Hepatocyte (in vitro differentiated cells): ENCODE measurements at regions not wholly inside any gene's neighbourhood (a gene's known extent, or its start where the extent isn't known, plus 50 kb on each side); places are given as distances from the start of the nearest gene placed in this dataset.

Experiments
- DNase-seq: peaks from one replicate; pipeline ENCODE4 v3.0.0-alpha.2; 2016; ENCODE audit warnings: low spot score
- H2AFZ ChIP-seq: fragments of 200-600 bp; sonication (generic); 2 replicates; pipeline ENCODE4 v1.6.0; 2016; ENCODE audit warnings: antibody characterized with exemption, mild to moderate bottlenecking
- H3K27ac ChIP-seq: fragments of 200-600 bp; sonication (generic); 2 replicates; pipeline ENCODE4 v1.5.1; 2016; ENCODE audit warnings: mild to moderate bottlenecking
- H3K27me3 ChIP-seq: fragments of 200-600 bp; sonication (generic); 2 replicates; pipeline ENCODE4 v1.6.1; 2016
- H3K36me3 ChIP-seq: fragments of 200-600 bp; sonication (generic); replicated peaks from 2 replicates; pipeline ENCODE4 v1.5.1; 2016; ENCODE audit warnings: low read depth; ENCODE audit not compliant: insufficient read depth
- H3K4me1 ChIP-seq: fragments of 200-600 bp; sonication (generic); 2 replicates; pipeline ENCODE4 v1.5.1; 2016; ENCODE audit warnings: mild to moderate bottlenecking, moderate library complexity; ENCODE audit not compliant: insufficient read depth
- H3K4me2 ChIP-seq: fragments of 200-600 bp; sonication (generic); 2 replicates; pipeline ENCODE4 v1.6.0; 2016
- H3K4me3 ChIP-seq: fragments of 200-600 bp; sonication (generic); 2 replicates; pipeline ENCODE4 v1.5.1; 2016; ENCODE audit warnings: mild to moderate bottlenecking
- H3K79me2 ChIP-seq: fragments of 200-600 bp; sonication (generic); 2 replicates; pipeline ENCODE4 v1.6.0; 2017; ENCODE audit warnings: mild to moderate bottlenecking
- H3K9me2 ChIP-seq: fragments of 200-600 bp; sonication (generic); replicated peaks from 2 replicates; pipeline ENCODE4 v1.6.0; 2017; ENCODE audit warnings: mild to moderate bottlenecking; ENCODE audit not compliant: insufficient read depth
- H3K9me3 ChIP-seq: fragments of 200-600 bp; sonication (generic); 2 replicates; pipeline ENCODE4 v1.5.1; 2016; ENCODE audit warnings: low read depth, mild to moderate bottlenecking
- H4K20me1 ChIP-seq: fragments of 200-600 bp; sonication (generic); 2 replicates; pipeline ENCODE4 v1.6.0; 2016; ENCODE audit warnings: mild to moderate bottlenecking; ENCODE audit not compliant: insufficient read depth, poor library complexity, severe bottlenecking
- CTCF ChIP-seq: fragments of 200-600 bp; sonication (generic); IDR thresholded peaks from 2 replicates; pipeline ENCODE4 v1.5.1; 2016; ENCODE audit warnings: antibody characterized with exemption, mild to moderate bottlenecking; ENCODE audit not compliant: poor library complexity
- EZH2 ChIP-seq: fragments of 200-600 bp; sonication (generic); IDR thresholded peaks from 2 replicates; pipeline ENCODE4 v1.6.1; 2016; ENCODE audit warnings: antibody characterized with exemption, mild to moderate bottlenecking, borderline replicate concordance
- EZH2phosphoT487 ChIP-seq: fragments of 200-600 bp; sonication (generic); IDR thresholded peaks from one replicate; pipeline ENCODE4 v1.6.1; 2018; ENCODE audit warnings: antibody characterized with exemption, mild to moderate bottlenecking, low read depth, moderate library complexity; ENCODE audit not compliant: unreplicated experiment, severe bottlenecking
- WGBS: methylation state at CpG from one replicate; pipeline ENCODE4 v1.1.6; 2016; ENCODE audit warnings: low lambda C conversion rate; ENCODE audit errors: missing lambda C conversion rate; 5-methylcytosine and 5-hydroxymethylcytosine counted together

- DNase-seq, result no peak
- TF ChIP-seq EZH2phosphoT487 (no peak), CTCF (no peak), EZH2 (no peak)
- H3K36me3 ChIP-seq, result no peaks in the 10 kb centered on the region
- H3K9me3 ChIP-seq, result no peaks in the 10 kb centered on the region
- no peaks in the 10 kb centered on the region for H4K20me1 ChIP-seq
- no peaks in the 10 kb centered on the region for H3K9me2 ChIP-seq
- H3K27ac ChIP-seq, result no peak overlapping the region
- no peak overlapping the region for H3K4me3 ChIP-seq
- H2AFZ ChIP-seq, result no peak overlapping the region
- H3K4me2 ChIP-seq, result no peak overlapping the region
- no peaks in the 10 kb centered on the region for H3K4me1 ChIP-seq
- H3K79me2 ChIP-seq, result no peaks in the 10 kb centered on the region
- no peaks in the 10 kb centered on the region for H3K27me3 ChIP-seq
These were observed 285.4 kb downstream of the ACTR3B start for GRCh38 chr7:153044981-153045380.

- no peaks in the 10 kb centered on the region for H3K9me3 ChIP-seq
- WGBS, result 93% methylated on average over 21 of the region's 21 CpGs
- H2AFZ ChIP-seq, result no peak overlapping the region
- H3K79me2 ChIP-seq, result no peaks in the 10 kb centered on the region
- H3K9me2 ChIP-seq, result no peaks in the 10 kb centered on the region
- no peaks in the 10 kb centered on the region for H3K27me3 ChIP-seq
- H3K4me3 ChIP-seq, result no peak overlapping the region
- no peak overlapping the region for H3K27ac ChIP-seq
- no peak for DNase-seq
- H3K4me1 ChIP-seq, result no peaks in the 10 kb centered on the region
- TF ChIP-seq EZH2phosphoT487 (no peak), EZH2 (no peak), CTCF (no peak)
- no peaks in the 10 kb centered on the region for H3K36me3 ChIP-seq
- H4K20me1 ChIP-seq, result no peaks in the 10 kb centered on the region
- no peak overlapping the region for H3K4me2 ChIP-seq
These were observed 287.8 kb downstream of the ACTR3B start for GRCh38 chr7:153047079-153047959.

- H3K9me3 ChIP-seq, result no peaks in the 10 kb centered on the region
- H3K4me1 ChIP-seq, result no peaks in the 10 kb centered on the region
- no peaks in the 10 kb centered on the region for H3K79me2 ChIP-seq
- TF ChIP-seq CTCF, result no peak
- no peak for TF ChIP-seq EZH2
- no peak for TF ChIP-seq EZH2phosphoT487
- no peaks in the 10 kb centered on the region for H4K20me1 ChIP-seq
- no peak overlapping the region for H2AFZ ChIP-seq
- H3K9me2 ChIP-seq, result no peaks in the 10 kb centered on the region
- no peak overlapping the region for H3K27ac ChIP-seq
- H3K4me3 ChIP-seq, result no peak overlapping the region
- WGBS, result 73% methylated on average over 5 of the region's 5 CpGs
- H3K27me3 ChIP-seq, result no peaks in the 10 kb centered on the region
- no peak for DNase-seq
- no peaks in the 10 kb centered on the region for H3K36me3 ChIP-seq
- no peak overlapping the region for H3K4me2 ChIP-seq
These were observed 292.7 kb downstream of the ACTR3B start for GRCh38 chr7:153052206-153052605.
